Hindlimb muscle (tissue), 1 donor: ENCODE measurements at regions not wholly inside any gene's neighbourhood (a gene's known extent, or its start where the extent isn't known, plus 50 kb on each side); places are given as distances from the start of the nearest gene placed in this dataset.

Experiments used
- DNase-seq: peaks from one replicate; pipeline ENCODE4 v3.0.0-alpha.2; 2013

DNA sequence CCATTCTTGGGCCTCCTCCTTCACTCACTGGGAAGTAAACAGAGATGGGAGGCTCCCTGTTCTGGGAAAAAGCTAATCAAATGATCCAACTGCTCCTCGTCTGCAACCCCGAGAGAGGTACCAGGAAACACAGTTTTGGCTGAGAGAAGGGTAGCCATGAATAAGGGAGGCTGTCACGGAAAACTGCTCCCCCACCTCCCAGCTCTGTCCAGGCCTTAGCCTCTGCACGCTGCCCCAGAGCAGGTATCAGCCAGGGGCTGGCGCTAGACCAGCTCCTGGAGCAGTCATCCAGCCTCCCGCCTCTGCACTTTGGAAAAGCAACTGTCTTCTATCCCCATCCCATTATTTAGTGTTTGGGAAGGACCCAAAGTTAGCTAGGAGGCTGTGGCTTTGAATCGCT lies 266.1 kb downstream of the NDUFS4 start:
- peak; percentile 82 for DNase-seq

DNA sequence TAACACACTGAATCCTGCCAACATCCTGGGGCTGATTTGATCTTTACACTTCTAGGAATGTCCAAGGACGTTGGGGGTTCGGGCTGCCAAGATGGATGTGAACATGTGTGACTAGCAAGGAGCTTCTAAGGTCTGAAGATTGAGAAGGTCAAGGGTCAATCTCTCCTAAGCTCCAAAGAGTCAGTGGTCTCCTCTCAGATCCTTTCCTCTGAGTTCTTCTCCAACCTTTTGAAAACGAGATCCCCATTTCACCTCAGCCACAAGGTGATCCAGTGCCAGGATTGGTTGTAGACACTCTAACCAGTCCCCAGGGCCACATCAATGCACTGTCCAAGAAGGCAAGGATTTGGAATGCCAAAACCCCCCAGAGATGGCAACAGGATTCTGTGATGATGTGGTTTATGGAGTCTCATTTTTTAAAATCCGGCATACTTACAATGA lies 266.8 kb downstream of the NDUFS4 start:
- peak; percentile 54 for DNase-seq

DNA sequence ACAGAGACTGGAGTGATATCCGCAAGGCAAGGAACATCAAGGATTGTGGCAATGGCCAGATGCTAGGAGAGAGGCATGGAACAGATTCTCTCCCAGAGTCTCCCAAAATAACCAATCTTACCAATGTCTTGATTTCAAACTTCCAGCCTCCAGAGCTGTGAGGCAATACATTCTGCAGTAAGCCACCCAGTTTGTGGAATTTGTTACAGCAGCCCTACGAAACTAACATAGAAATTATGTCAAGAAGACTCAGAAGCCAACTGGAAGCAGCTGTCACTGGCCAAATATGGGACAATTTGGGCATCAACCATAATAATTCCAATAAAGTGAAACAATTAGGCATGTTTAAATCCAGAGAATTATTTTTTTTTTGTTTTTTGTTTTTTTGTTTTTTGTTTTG lies 271.1 kb downstream of the NDUFS4 start:
- no peak for DNase-seq
